ENCODE measurements at regions not wholly inside any gene's neighbourhood (a gene's known extent, or its start where the extent isn't known, plus 50 kb on each side); places are given as distances from the start of the nearest gene placed in this dataset.

- no peak for DNase-seq (ENCODE audit: low read depth)
- H3K4me3 ChIP-seq (ENCODE audit: low read depth, low read length), result no peak overlapping the region
- TF ChIP-seq, protein P1, sequence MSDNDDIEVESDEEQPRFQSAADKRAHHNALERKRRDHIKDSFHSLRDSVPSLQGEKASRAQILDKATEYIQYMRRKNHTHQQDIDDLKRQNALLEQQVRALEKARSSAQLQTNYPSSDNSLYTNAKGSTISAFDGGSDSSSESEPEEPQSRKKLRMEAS (IDR thresholded peaks at IDR 0.05; ENCODE audit: low read depth, low read length), result no peak
- TF ChIP-seq MYC (IDR thresholded peaks at IDR 0.05; ENCODE audit: low read depth, low read length) (no peak), POLR2A (IDR thresholded peaks at IDR 0.05; ENCODE audit: extremely low read depth, insufficient read length) (no peak), CTCF (IDR thresholded peaks at IDR 0.05; ENCODE audit: low read depth, low read length) (no peak)
Observed at GRCh38 chrX:6980981-6981380, 166.5 kb upstream of the STS start.

- DNase-seq (ENCODE audit: low read depth), result no peak
- TF ChIP-seq CTCF (IDR thresholded peaks at IDR 0.05; ENCODE audit: low read depth, low read length), result no peak
- no peak for TF ChIP-seq MYC (IDR thresholded peaks at IDR 0.05; ENCODE audit: low read depth, low read length)
- TF ChIP-seq, protein P1 (IDR thresholded peaks at IDR 0.05; ENCODE audit: low read depth, low read length), result no peak
- TF ChIP-seq POLR2A (IDR thresholded peaks at IDR 0.05; ENCODE audit: extremely low read depth, insufficient read length), result no peak
- no peak overlapping the region for H3K4me3 ChIP-seq (ENCODE audit: low read depth, low read length)
Observed at GRCh38 chrX:6968231-6968630, 179.3 kb upstream of the STS start.

GRCh38 chrX:6965729-6966128 is 181.8 kb upstream of the STS start:
- H3K4me3 ChIP-seq (ENCODE audit: low read depth, low read length), result no peak overlapping the region
- no peak for DNase-seq (ENCODE audit: low read depth)
- no peak for TF ChIP-seq CTCF (IDR thresholded peaks at IDR 0.05; ENCODE audit: low read depth, low read length)
- TF ChIP-seq POLR2A (IDR thresholded peaks at IDR 0.05; ENCODE audit: extremely low read depth, insufficient read length), result no peak
- no peak for TF ChIP-seq MYC (IDR thresholded peaks at IDR 0.05; ENCODE audit: low read depth, low read length)
- TF ChIP-seq, protein P1 (IDR thresholded peaks at IDR 0.05; ENCODE audit: low read depth, low read length), result no peak

GRCh38 chrX:6962006-6962355 is 185.5 kb upstream of the STS start:
- no peak for DNase-seq (ENCODE audit: low read depth)
- H3K4me3 ChIP-seq (ENCODE audit: low read depth, low read length), result no peak overlapping the region
- TF ChIP-seq CTCF (IDR thresholded peaks at IDR 0.05; ENCODE audit: low read depth, low read length), result no peak
- TF ChIP-seq POLR2A (IDR thresholded peaks at IDR 0.05; ENCODE audit: extremely low read depth, insufficient read length), result no peak
- no peak for TF ChIP-seq MYC (IDR thresholded peaks at IDR 0.05; ENCODE audit: low read depth, low read length)
- TF ChIP-seq, protein P1 (IDR thresholded peaks at IDR 0.05; ENCODE audit: low read depth, low read length), result no peak

- TF ChIP-seq POLR2A (IDR thresholded peaks at IDR 0.05; ENCODE audit: extremely low read depth, insufficient read length) (no peak), CTCF (IDR thresholded peaks at IDR 0.05; ENCODE audit: low read depth, low read length) (no peak), MYC (IDR thresholded peaks at IDR 0.05; ENCODE audit: low read depth, low read length) (no peak)
- TF ChIP-seq, protein P1 (IDR thresholded peaks at IDR 0.05; ENCODE audit: low read depth, low read length), result no peak
- no peak overlapping the region for H3K4me3 ChIP-seq (ENCODE audit: low read depth, low read length)
- DNase-seq (ENCODE audit: low read depth), result no peak
Observed at GRCh38 chrX:6961286-6962005, 186.1 kb upstream of the STS start.

All from NB4 (cell line).